GM18909 (cell line): ENCODE measurements at regions not wholly inside any gene's neighbourhood (a gene's known extent, or its start where the extent isn't known, plus 50 kb on each side); places are given as distances from the start of the nearest gene placed in this dataset.

Source experiments
- ATAC-seq: cut with Tn5 transposase; IDR thresholded peaks from one replicate; pipeline ENCODE4 v1.9.1; 2021; ENCODE audit warnings: mild to moderate bottlenecking; ENCODE audit not compliant: unreplicated experiment, poor library complexity

GRCh38 chr16:7997966-7998365 is 592.3 kb downstream of the TMEM114 start:
- ATAC-seq: no peak

GRCh38 chr16:7992616-7993015 is 597.7 kb downstream of the TMEM114 start:
- no peak for ATAC-seq

- ATAC-seq: no peak
Observed at GRCh38 chr16:7990626-7991260, 599.6 kb downstream of the TMEM114 start.

GRCh38 chr16:7983676-7984075 is 606.6 kb downstream of the TMEM114 start:
- no peak for ATAC-seq

GRCh38 chr16:7980133-7980483 is 610.2 kb downstream of the TMEM114 start:
- ATAC-seq: no peak

- no peak for ATAC-seq
Observed at GRCh38 chr16:7979448-7980132, 610.7 kb downstream of the TMEM114 start.

GRCh38 chr16:7976563-7976962 is 613.7 kb downstream of the TMEM114 start:
- no peak for ATAC-seq

GRCh38 chr16:7976125-7976524 is 614.2 kb downstream of the TMEM114 start:
- no peak for ATAC-seq

- no peak for ATAC-seq
Observed at GRCh38 chr16:7967996-7968509, 622.3 kb downstream of the TMEM114 start.

- no peak for ATAC-seq
Observed at GRCh38 chr16:7964744-7965143, 625.6 kb downstream of the TMEM114 start.

- no peak for ATAC-seq
Observed at GRCh38 chr16:7964167-7964566, 626.1 kb downstream of the TMEM114 start.

- no peak for ATAC-seq
Observed at GRCh38 chr16:7962091-7962879, 628.0 kb downstream of the TMEM114 start.

- ATAC-seq: no peak
Observed at GRCh38 chr16:7957151-7957550, 624.5 kb downstream of the RBFOX1 start.

- ATAC-seq: no peak
Observed at GRCh38 chr16:7953360-7953759, 620.7 kb downstream of the RBFOX1 start.

GRCh38 chr16:7946142-7946541 is 613.5 kb downstream of the RBFOX1 start:
- no peak for ATAC-seq

GRCh38 chr16:7938175-7938574 is 605.5 kb downstream of the RBFOX1 start:
- no peak for ATAC-seq

- no peak for ATAC-seq
Observed at GRCh38 chr16:7921345-7921744, 588.7 kb downstream of the RBFOX1 start.

- ATAC-seq: no peak
Observed at GRCh38 chr16:7919782-7920181, 587.1 kb downstream of the RBFOX1 start.

GRCh38 chr16:7914748-7915147 is 582.1 kb downstream of the RBFOX1 start:
- ATAC-seq: no peak

GRCh38 chr16:7912132-7912531 is 579.5 kb downstream of the RBFOX1 start:
- no peak for ATAC-seq

GRCh38 chr16:7910116-7910515 is 577.5 kb downstream of the RBFOX1 start:
- no peak for ATAC-seq
